Liver (tissue), 3 donors: ENCODE measurements at regions not wholly inside any gene's neighbourhood (a gene's known extent, or its start where the extent isn't known, plus 50 kb on each side); places are given as distances from the start of the nearest gene placed in this dataset.

Experiments
- CTCF ChIP-seq: fragments of 150-350 bp; IDR thresholded peaks from 2 replicates; pipeline ENCODE4 v1.5.1; 2017; ENCODE audit warnings: improper control_type of control experiment, low read depth, low read length; ENCODE audit not compliant: missing input control
- TAF1 ChIP-seq: conservative IDR thresholded peaks from 2 replicates; pipeline ENCODE4 v1.6.1; 2016; ENCODE audit warnings: antibody characterized with exemption, mild to moderate bottlenecking
- donor health status: healthy.
- donor health status: healthy.

GRCh38 chr10:56973766-56974165, 612.7 kb upstream of the ZWINT start:
- TF ChIP-seq CTCF (no peak), TAF1 (no peak)
